PFSK-1 (cell line): ENCODE measurements at regions not wholly inside any gene's neighbourhood (a gene's known extent, or its start where the extent isn't known, plus 50 kb on each side); places are given as distances from the start of the nearest gene placed in this dataset.

Source experiments
- FOXP2 ChIP-seq: optimal IDR thresholded peaks from 2 replicates; pipeline ENCODE3; 2011; ENCODE audit warnings: borderline replicate concordance, control low read depth, inconsistent platforms; ENCODE audit not compliant: insufficient read depth; ENCODE audit errors: extremely low read length, extremely low read depth
- POLR2AphosphoS5 ChIP-seq: IDR thresholded peaks from 2 replicates; pipeline ENCODE4 v1.6.1; 2012; ENCODE audit warnings: low read depth, mild to moderate bottlenecking, control low read depth, low read length, moderate library complexity
- SIN3A ChIP-seq: IDR thresholded peaks from 2 replicates; pipeline ENCODE4 v1.6.1; 2012; ENCODE audit warnings: mild to moderate bottlenecking, low read length, moderate library complexity, borderline replicate concordance; ENCODE audit not compliant: insufficient read depth
- TAF1 ChIP-seq: IDR thresholded peaks from 2 replicates; pipeline ENCODE4 v1.6.1; 2012; ENCODE audit warnings: low read length, control low read depth, borderline replicate concordance; ENCODE audit not compliant: insufficient read depth
- TF ChIP-seq, protein P1 (sequence below), 2 experiments: IDR thresholded peaks; 2 replicates each; pipeline versions ENCODE4 v1.6.1 to v1.8.0; 2011 to 2012; ENCODE audit warnings: low read depth in 2 of 2, low read length in 2 of 2, control low read depth in 1 of 2, inconsistent platforms in 1 of 2, mild to moderate bottlenecking in 1 of 2, moderate library complexity in 1 of 2; ENCODE audit not compliant: insufficient read depth in 1 of 2

- no peak for TF ChIP-seq POLR2AphosphoS5
- TF ChIP-seq, protein P1, sequence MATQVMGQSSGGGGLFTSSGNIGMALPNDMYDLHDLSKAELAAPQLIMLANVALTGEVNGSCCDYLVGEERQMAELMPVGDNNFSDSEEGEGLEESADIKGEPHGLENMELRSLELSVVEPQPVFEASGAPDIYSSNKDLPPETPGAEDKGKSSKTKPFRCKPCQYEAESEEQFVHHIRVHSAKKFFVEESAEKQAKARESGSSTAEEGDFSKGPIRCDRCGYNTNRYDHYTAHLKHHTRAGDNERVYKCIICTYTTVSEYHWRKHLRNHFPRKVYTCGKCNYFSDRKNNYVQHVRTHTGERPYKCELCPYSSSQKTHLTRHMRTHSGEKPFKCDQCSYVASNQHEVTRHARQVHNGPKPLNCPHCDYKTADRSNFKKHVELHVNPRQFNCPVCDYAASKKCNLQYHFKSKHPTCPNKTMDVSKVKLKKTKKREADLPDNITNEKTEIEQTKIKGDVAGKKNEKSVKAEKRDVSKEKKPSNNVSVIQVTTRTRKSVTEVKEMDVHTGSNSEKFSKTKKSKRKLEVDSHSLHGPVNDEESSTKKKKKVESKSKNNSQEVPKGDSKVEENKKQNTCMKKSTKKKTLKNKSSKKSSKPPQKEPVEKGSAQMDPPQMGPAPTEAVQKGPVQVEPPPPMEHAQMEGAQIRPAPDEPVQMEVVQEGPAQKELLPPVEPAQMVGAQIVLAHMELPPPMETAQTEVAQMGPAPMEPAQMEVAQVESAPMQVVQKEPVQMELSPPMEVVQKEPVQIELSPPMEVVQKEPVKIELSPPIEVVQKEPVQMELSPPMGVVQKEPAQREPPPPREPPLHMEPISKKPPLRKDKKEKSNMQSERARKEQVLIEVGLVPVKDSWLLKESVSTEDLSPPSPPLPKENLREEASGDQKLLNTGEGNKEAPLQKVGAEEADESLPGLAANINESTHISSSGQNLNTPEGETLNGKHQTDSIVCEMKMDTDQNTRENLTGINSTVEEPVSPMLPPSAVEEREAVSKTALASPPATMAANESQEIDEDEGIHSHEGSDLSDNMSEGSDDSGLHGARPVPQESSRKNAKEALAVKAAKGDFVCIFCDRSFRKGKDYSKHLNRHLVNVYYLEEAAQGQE (IDR thresholded peaks at IDR 0.05; ENCODE audit: insufficient read depth in 1 of 2, low read depth in 2 of 2, low read length in 2 of 2): no peak
- no peak for TF ChIP-seq TAF1
- TF ChIP-seq FOXP2: no peak
- TF ChIP-seq SIN3A: no peak
Measured at GRCh38 chr5:52692606-52693005, 95.1 kb upstream of the ITGA1 start.

DNA sequence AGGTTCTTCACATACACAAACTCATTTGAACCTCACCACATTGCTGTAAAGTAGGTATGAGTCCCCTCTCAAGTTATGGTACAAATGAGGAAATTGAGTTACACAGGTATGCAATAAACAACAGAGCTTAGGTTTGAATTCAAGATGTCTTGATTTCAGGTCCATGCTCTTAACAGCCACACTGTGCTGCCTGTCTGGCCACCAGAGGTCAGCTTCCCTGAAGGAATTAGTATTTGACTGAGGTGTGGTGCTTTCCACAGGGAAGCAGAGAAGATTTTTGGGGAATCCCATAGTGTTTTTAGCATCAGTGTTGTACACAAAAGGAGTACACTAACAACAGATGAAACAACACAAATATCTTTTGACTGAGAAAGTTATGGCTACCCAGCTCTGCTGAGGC lies 94.4 kb upstream of the ITGA1 start:
- TF ChIP-seq TAF1 (no peak), SIN3A (no peak), FOXP2 (no peak), POLR2AphosphoS5 (no peak)
- TF ChIP-seq, protein P1 (IDR thresholded peaks at IDR 0.05; ENCODE audit: insufficient read depth in 1 of 2, low read depth in 2 of 2, low read length in 2 of 2): no peak

GRCh38 chr5:52693836-52694235 lies 93.9 kb upstream of the ITGA1 start:
- TF ChIP-seq POLR2AphosphoS5 (no peak), TAF1 (no peak), SIN3A (no peak), FOXP2 (no peak)
- TF ChIP-seq, protein P1 (IDR thresholded peaks at IDR 0.05; ENCODE audit: insufficient read depth in 1 of 2, low read depth in 2 of 2, low read length in 2 of 2): no peak

- TF ChIP-seq FOXP2 (no peak), POLR2AphosphoS5 (no peak), TAF1 (no peak), SIN3A (no peak)
- TF ChIP-seq, protein P1 (IDR thresholded peaks at IDR 0.05; ENCODE audit: insufficient read depth in 1 of 2, low read depth in 2 of 2, low read length in 2 of 2): no peak
Measured at GRCh38 chr5:52694648-52695047, 93.1 kb upstream of the ITGA1 start.

GRCh38 chr5:52702877-52703276 lies 84.8 kb upstream of the ITGA1 start:
- no peak for TF ChIP-seq FOXP2
- TF ChIP-seq SIN3A: no peak
- no peak for TF ChIP-seq POLR2AphosphoS5
- no peak for TF ChIP-seq TAF1
- TF ChIP-seq, protein P1 (IDR thresholded peaks at IDR 0.05; ENCODE audit: insufficient read depth in 1 of 2, low read depth in 2 of 2, low read length in 2 of 2): no peak
